ENCODE measurements at regions not wholly inside any gene's neighbourhood (a gene's known extent, or its start where the extent isn't known, plus 50 kb on each side); places are given as distances from the start of the nearest gene placed in this dataset.
"Not testable (repeated sequence)": the region's sequence is repeated elsewhere in the genome, so short reads cannot be mapped to it uniquely, and the experiment has no call there.

GRCh38 chr18:14342170-14342569 is 201.2 kb downstream of the POTEC start:
- DNase-seq (ENCODE audit: low read depth in 2 of 2): not testable (repeated sequence)

GRCh38 chr18:14336017-14336416 is 203.8 kb upstream of the ZNF519 start:
- not testable (repeated sequence) for DNase-seq (ENCODE audit: low read depth in 2 of 2)

- not testable (repeated sequence) for DNase-seq (ENCODE audit: low read depth in 2 of 2)
Measured at GRCh38 chr18:14321217-14321616, 189.0 kb upstream of the ZNF519 start.

GRCh38 chr18:14301255-14301654 is 169.0 kb upstream of the ZNF519 start:
- not testable (repeated sequence) for DNase-seq (ENCODE audit: low read depth in 2 of 2)

- DNase-seq (ENCODE audit: low read depth in 2 of 2): not testable (repeated sequence)
Measured at GRCh38 chr18:14295081-14295480, 162.8 kb upstream of the ZNF519 start.

GRCh38 chr18:14285053-14285452 is 152.8 kb upstream of the ZNF519 start:
- DNase-seq (ENCODE audit: low read depth in 2 of 2): no peak

GRCh38 chr18:14275391-14275790 is 143.2 kb upstream of the ZNF519 start:
- not testable (repeated sequence) for DNase-seq (ENCODE audit: low read depth in 2 of 2)

DNA sequence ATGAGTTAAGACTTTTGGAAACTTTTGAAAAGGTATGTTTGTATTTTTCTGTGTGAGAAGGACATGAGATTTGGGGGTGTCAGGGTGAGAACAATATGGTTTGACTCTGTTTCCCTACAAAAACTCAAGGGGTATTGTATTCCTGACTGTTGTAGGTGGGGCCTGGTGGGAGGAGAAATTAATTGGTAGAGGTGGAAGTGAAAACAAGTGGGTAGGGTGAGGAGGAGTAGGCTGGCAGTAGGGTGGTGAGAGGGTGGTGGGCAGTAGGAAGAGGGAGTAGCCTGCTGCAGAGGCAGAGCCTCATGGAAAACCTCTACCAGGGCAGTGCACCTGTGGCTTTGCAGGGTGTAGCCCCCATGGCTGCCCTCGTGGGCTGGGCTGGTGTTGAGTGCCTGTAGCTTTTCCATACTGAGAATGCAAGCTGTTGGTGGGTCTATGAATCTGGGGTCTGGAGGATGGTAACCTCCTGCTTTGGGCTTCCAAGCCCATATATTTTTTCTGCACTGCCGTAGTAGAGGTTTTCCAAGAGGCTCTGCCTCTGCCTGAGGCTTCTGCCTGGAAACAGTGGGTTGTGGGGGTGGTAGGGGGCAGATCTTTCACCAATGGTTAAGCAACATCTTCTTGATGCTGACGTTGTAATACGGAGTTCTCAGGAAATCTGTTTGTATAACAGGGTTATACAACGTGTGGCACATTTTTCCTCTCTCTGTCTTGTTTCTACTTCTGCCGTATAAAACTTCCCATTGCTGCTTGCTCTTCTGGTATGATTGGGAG is 133.6 kb upstream of the ZNF519 start:
- not testable (repeated sequence) for DNase-seq (ENCODE audit: low read depth in 2 of 2)

- not testable (repeated sequence) for DNase-seq (ENCODE audit: low read depth in 2 of 2)
Measured at GRCh38 chr18:14262786-14263185, 130.6 kb upstream of the ZNF519 start.

- not testable (repeated sequence) for DNase-seq (ENCODE audit: low read depth in 2 of 2)
Measured at GRCh38 chr18:14250084-14250677, 117.9 kb upstream of the ZNF519 start.

- DNase-seq (ENCODE audit: low read depth in 2 of 2): not testable (repeated sequence)
Measured at GRCh38 chr18:14239224-14239623, 107.0 kb upstream of the ZNF519 start.

DNA sequence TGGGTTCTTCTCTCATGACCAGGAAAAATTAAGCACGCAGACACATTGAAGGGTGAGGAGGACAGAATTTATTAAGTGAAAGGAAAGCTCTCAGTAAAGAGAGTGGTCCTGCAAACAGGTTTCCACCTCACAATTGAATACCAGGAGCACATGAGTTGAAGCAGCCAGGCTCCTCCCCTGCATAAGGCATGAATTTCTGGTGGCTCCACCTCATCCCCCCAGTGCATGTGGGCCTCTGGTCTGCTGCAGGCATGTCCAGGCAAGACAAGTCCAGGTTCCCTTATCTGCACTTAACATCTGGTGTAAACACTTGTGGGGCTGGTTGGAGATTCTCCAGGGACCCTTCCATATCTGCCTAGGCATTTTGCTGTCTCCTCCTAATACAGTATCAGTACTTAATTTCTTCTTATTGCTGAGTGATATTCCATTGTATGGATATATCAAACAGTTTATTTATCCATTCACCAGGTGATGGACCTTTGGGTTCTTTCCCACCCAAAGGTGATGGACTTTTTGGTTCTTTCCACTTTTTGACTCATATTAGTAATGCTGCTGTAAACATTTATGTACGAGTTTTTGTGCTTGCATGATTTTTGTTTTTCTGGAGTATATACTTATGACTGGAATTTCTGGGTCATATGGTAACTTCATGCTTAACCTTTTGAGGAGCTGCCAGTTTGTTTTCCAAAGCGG is 104.3 kb upstream of the ZNF519 start:
- not testable (repeated sequence) for DNase-seq (ENCODE audit: low read depth in 2 of 2)

- DNase-seq (ENCODE audit: low read depth in 2 of 2): not testable (repeated sequence)
Measured at GRCh38 chr18:14225286-14225679, 93.0 kb upstream of the ZNF519 start.

- DNase-seq (ENCODE audit: low read depth in 2 of 2): not testable (repeated sequence)
Measured at GRCh38 chr18:14224551-14225285, 92.5 kb upstream of the ZNF519 start.

DNA sequence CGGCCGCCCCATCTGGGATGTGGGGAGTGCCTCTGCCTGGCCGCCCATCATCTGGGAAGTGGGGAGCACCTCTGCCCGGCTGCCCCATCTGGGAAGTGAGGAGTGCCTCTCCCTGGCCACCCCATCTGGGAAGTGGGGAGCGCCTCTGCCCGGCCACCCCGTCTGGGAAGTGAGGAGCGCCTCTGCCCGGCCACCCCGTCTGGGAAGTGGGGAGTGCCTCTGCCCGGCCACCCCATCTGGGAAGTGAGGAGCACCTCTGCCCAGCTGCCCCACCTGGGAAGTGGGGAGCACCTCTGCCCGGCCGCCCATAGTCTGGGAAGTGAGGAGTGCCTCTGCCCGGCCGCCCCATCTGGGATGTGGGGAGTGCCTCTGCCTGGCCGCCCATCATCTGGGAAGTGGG is 91.7 kb upstream of the ZNF519 start:
- not testable (repeated sequence) for DNase-seq (ENCODE audit: low read depth in 2 of 2)

DNA sequence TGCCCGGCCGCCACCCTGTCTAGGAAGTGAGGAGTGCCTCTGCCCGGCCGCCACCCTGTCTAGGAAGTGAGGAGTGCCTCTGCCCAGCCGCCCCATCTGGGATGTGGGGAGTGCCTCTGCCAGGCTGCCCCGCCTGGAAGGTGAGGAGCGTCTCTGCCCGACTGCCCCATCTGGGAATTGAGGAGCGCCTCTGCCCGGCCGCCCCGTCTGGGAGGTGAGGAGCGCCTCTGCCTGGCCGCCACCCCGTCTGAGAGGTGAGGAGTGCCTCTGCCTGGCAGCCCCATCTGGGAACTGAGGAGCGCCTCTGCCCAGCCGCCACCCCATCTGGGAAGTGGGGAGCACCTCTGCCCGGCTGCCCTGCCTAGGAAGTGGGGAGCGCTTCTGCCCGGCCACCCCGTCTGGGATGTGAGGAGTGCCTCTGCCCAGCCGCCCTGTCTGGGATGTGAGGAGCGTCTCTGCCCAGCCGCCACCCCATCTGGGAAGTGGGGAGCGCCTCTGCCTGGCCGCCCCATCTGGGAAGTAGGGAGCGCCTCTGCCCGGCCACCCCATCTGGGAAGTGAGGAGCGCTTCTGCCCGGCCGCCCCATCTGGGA is 91.1 kb upstream of the ZNF519 start:
- DNase-seq (ENCODE audit: low read depth in 2 of 2): not testable (repeated sequence)

- DNase-seq (ENCODE audit: low read depth in 2 of 2): not testable (repeated sequence)
Measured at GRCh38 chr18:14222354-14223221, 90.4 kb upstream of the ZNF519 start.

DNA sequence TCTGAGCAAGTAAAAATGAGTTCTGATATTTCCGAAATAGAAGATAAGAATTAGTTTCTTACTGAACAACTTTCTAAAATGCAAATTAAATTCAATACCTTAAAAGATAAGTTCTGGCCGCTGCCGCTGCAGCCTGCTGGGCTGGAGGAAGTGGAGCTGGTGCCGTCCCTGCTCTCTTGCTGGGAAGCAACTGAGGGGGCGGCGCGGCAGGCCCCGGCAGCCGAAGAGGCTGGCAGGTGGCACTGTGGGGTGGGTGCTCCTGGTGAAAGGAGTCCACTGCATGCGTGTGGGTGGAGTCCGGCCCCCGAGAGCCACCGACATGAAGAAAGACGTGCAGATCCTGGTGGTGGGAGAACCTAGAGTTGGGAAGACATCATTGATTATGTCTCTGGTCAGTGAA is 89.5 kb upstream of the ZNF519 start:
- DNase-seq (ENCODE audit: low read depth in 2 of 2): no peak

DNA sequence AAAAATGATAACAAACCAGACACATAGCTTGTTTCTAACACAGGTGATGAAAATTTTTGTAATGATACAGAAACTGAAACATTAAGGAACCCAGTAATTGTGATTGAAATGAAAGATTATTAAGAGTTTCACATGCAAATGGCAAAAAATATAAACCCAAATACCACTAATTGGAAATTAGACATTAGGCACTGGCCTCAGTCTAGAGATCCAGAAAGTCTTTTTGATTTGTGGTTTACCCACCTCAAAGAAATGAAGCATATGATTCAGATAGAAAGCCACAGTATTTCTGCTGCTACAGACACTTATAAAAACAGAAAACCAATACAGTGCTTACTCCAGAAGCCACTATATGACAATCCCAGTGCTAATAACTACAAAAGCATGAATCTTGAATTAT is 83.7 kb upstream of the ZNF519 start:
- not testable (repeated sequence) for DNase-seq (ENCODE audit: low read depth in 2 of 2)

- DNase-seq (ENCODE audit: low read depth in 2 of 2): not testable (repeated sequence)
Measured at GRCh38 chr18:14203424-14203823, 71.2 kb upstream of the ZNF519 start.
